ENCODE measurements at regions not wholly inside any gene's neighbourhood (a gene's known extent, or its start where the extent isn't known, plus 50 kb on each side); places are given as distances from the start of the nearest gene placed in this dataset.
A peak's percentile ranks its signal among the peaks of the same experiment; 100 is the strongest.

GRCh38 chr2:118689874-118690273 lies 157.6 kb downstream of the EN1 start:
- ATAC-seq, result no peak
- H3K4me1 ChIP-seq, result no peaks in the 10 kb centered on the region
- TF ChIP-seq POLR2A (IDR thresholded peaks at IDR 0.05), result no peak
- no peak for TF ChIP-seq CTCF (IDR thresholded peaks at IDR 0.05)
- no peak overlapping the region for H3K4me3 ChIP-seq
- intact Hi-C loops (cut with DNase I), result no loop called here
- no peak for DNase-seq
- H3K27me3 ChIP-seq, result no peaks in the 10 kb centered on the region
- 80 to 91% (median 83%) methylated on average over 4 of the region's 4 CpGs for WGBS, 4 donors
- peaks cover 0 to 16% (median 0%) of the 10 kb centered on the region in 12 donors for H3K9me3 ChIP-seq
- H3K36me3 ChIP-seq, result no peaks in the 10 kb centered on the region
- H3K27ac ChIP-seq, result no peak overlapping the region

- H3K9me3 ChIP-seq, result peaks cover 0 to 16% (median 0%) of the 10 kb centered on the region in 12 donors
- no peaks in the 10 kb centered on the region for H3K36me3 ChIP-seq
- TF ChIP-seq POLR2A (IDR thresholded peaks at IDR 0.05), result no peak
- no peak for TF ChIP-seq CTCF (IDR thresholded peaks at IDR 0.05)
- ATAC-seq (no peak), DNase-seq (no peak)
- H3K27me3 ChIP-seq, result no peaks in the 10 kb centered on the region
- H3K27ac ChIP-seq, result no peak overlapping the region
- H3K4me3 ChIP-seq, result no peak overlapping the region
- no peaks in the 10 kb centered on the region for H3K4me1 ChIP-seq
- 75 to 88% (median 78%) methylated on average over 4 of the region's 4 CpGs for WGBS, 4 donors
- intact Hi-C loops (cut with DNase I), result no loop called here
Measured at GRCh38 chr2:118689456-118689855, 158.0 kb downstream of the EN1 start.

- H3K9me3 ChIP-seq, result peaks cover 0 to 16% (median 0%) of the 10 kb centered on the region in 12 donors
- DNase-seq, result no peak
- H3K27me3 ChIP-seq, result no peaks in the 10 kb centered on the region
- no peak overlapping the region for H3K27ac ChIP-seq
- H3K4me3 ChIP-seq, result no peak overlapping the region
- no peaks in the 10 kb centered on the region for H3K4me1 ChIP-seq
- no peak for ATAC-seq
- WGBS, 4 donors, result 78 to 86% (median 82%) methylated on average over 6 of the region's 6 CpGs
- H3K36me3 ChIP-seq, result no peaks in the 10 kb centered on the region
- intact Hi-C loops (cut with DNase I), result no loop called here
- no peak for TF ChIP-seq POLR2A (IDR thresholded peaks at IDR 0.05)
- TF ChIP-seq CTCF (IDR thresholded peaks at IDR 0.05), result no peak
Measured at GRCh38 chr2:118689033-118689432, 158.4 kb downstream of the EN1 start.

GRCh38 chr2:118687698-118688097 lies 159.8 kb downstream of the EN1 start:
- no peak overlapping the region for H3K4me3 ChIP-seq
- ATAC-seq (peak in 2 of 4 donors; percentile 54 to 83), DNase-seq (peak in 1 of 5 donors; percentile 51)
- no peaks in the 10 kb centered on the region for H3K36me3 ChIP-seq
- 39 to 62% (median 46%) methylated on average over 2 of the region's 2 CpGs for WGBS, 4 donors
- no peak overlapping the region for H3K27ac ChIP-seq
- no peaks in the 10 kb centered on the region for H3K27me3 ChIP-seq
- no peak for TF ChIP-seq POLR2A (IDR thresholded peaks at IDR 0.05)
- TF ChIP-seq CTCF (IDR thresholded peaks at IDR 0.05), result no peak
- H3K9me3 ChIP-seq, result peaks cover 0 to 16% (median 0%) of the 10 kb centered on the region in 12 donors
- H3K4me1 ChIP-seq, result no peaks in the 10 kb centered on the region
- intact Hi-C loops (cut with DNase I), result no loop called here
